ENCODE measurements at regions not wholly inside any gene's neighbourhood (a gene's known extent, or its start where the extent isn't known, plus 50 kb on each side); places are given as distances from the start of the nearest gene placed in this dataset.

DNA sequence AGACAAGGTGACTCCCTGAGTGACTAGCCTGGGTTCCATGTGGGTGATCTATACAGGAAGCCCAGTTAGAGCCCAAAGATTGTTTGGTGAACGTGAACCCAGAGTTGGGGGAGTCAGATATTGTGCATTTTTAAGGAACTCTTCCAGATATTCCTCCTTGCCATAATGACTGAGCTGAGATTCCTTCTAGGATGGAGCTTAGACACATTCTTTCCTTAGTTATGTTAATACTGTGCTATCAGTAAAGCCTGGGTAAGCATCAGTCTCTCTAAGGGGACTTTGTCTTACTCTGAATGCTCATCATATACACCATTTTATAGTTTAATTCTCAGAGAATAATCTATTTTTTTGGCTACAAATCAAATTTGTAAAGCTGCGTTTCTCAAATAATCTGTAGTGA is 68.1 kb downstream of the FOXB2 start:
- TF ChIP-seq TAF1 (IDR thresholded peaks at IDR 0.05; ENCODE audit: borderline replicate concordance, low read depth, low read length) = no peak
- TF ChIP-seq POLR2A (IDR thresholded peaks at IDR 0.05; ENCODE audit: low read depth, low read length) = no peak
- no peak for TF ChIP-seq POLR2AphosphoS5 (IDR thresholded peaks at IDR 0.05; ENCODE audit: low read depth, low read length)
